Activated T-cell treated with anti-CD3 and anti-CD28 coated beads, Interleukin-2, amount 50 U/mL, for 4 hours (primary cell): ENCODE measurements at regions not wholly inside any gene's neighbourhood (a gene's known extent, or its start where the extent isn't known, plus 50 kb on each side); places are given as distances from the start of the nearest gene placed in this dataset.
A peak's percentile ranks its signal among the peaks of the same experiment; 100 is the strongest.
"Not testable (repeated sequence)": the region's sequence is repeated elsewhere in the genome, so short reads cannot be mapped to it uniquely, and the experiment has no call there.

Experiments used
- ATAC-seq, 2 donors: fragments of 200-7000 bp; cut with Tn5 transposase; one replicate each; pipeline ENCODE4 v1.10.0; 2021
- DNase-seq: peaks from one replicate; pipeline ENCODE4 v3.0.0-alpha.2; 2020
- H3K27me3 Mint-ChIP-seq: one replicate; pipeline ENCODE4 v1.8.0; 2021; ENCODE audit warnings: low read depth, mixed read lengths
- H3K36me3 Mint-ChIP-seq: one replicate; pipeline ENCODE4 v1.8.0; 2022; ENCODE audit warnings: mixed read lengths; ENCODE audit not compliant: insufficient read depth
- H3K4me1 Mint-ChIP-seq: one replicate; pipeline ENCODE4 v1.8.0; 2021; ENCODE audit warnings: low read depth, mixed read lengths
- H3K4me3 Mint-ChIP-seq: one replicate; pipeline ENCODE4 v1.8.0; 2021; ENCODE audit warnings: mild to moderate bottlenecking, moderate library complexity, mixed read lengths
- H3K9me3 Mint-ChIP-seq: one replicate; pipeline ENCODE4 v1.8.0; 2021; ENCODE audit warnings: mixed read lengths

- ATAC-seq (peak; percentile 82 to 89), DNase-seq (no peak)
- Mint-ChIP-seq H3K9me3 (no peaks in the 10 kb centered on the region), H3K4me3 (peak overlapping the region; percentile 33), H3K4me1 (peaks cover 9% of the 10 kb centered on the region), H3K27me3 (peaks cover 66% of the 10 kb centered on the region), H3K36me3 (no peaks in the 10 kb centered on the region)
Observed at GRCh38 chr6:28606424-28607391, 81.0 kb downstream of the GPX5 start.

- Mint-ChIP-seq H3K27me3 (peaks cover 67% of the 10 kb centered on the region), H3K4me3 (no peak overlapping the region), H3K9me3 (no peaks in the 10 kb centered on the region), H3K4me1 (peaks cover 9% of the 10 kb centered on the region), H3K36me3 (no peaks in the 10 kb centered on the region)
- ATAC-seq (no peak), DNase-seq (no peak)
Observed at GRCh38 chr6:28607990-28608389, 82.3 kb downstream of the GPX5 start.

- DNase-seq: no peak
- peaks cover 71% of the 10 kb centered on the region for H3K27me3 Mint-ChIP-seq
- H3K36me3 Mint-ChIP-seq: no peaks in the 10 kb centered on the region
- H3K4me1 Mint-ChIP-seq: peaks cover 9% of the 10 kb centered on the region
- no peaks in the 10 kb centered on the region for H3K9me3 Mint-ChIP-seq
- no peak for ATAC-seq
- no peak overlapping the region for H3K4me3 Mint-ChIP-seq
Observed at GRCh38 chr6:28609672-28610071, 84.0 kb downstream of the GPX5 start.

GRCh38 chr6:28615616-28615954 lies 89.9 kb downstream of the GPX5 start:
- no peaks in the 10 kb centered on the region for H3K36me3 Mint-ChIP-seq
- ATAC-seq (no peak), DNase-seq (no peak)
- H3K4me3 Mint-ChIP-seq: no peak overlapping the region
- peaks cover 62% of the 10 kb centered on the region for H3K27me3 Mint-ChIP-seq
- H3K9me3 Mint-ChIP-seq: peaks cover 4% of the 10 kb centered on the region
- no peaks in the 10 kb centered on the region for H3K4me1 Mint-ChIP-seq

GRCh38 chr6:28615955-28616747 lies 90.5 kb downstream of the GPX5 start:
- Mint-ChIP-seq H3K36me3 (no peaks in the 10 kb centered on the region), H3K4me3 (no peak overlapping the region), H3K4me1 (no peaks in the 10 kb centered on the region), H3K9me3 (peaks cover 4% of the 10 kb centered on the region), H3K27me3 (peaks cover 64% of the 10 kb centered on the region)
- no peak for ATAC-seq
- no peak for DNase-seq

- Mint-ChIP-seq H3K9me3 (peaks cover 7% of the 10 kb centered on the region), H3K27me3 (peaks cover 60% of the 10 kb centered on the region), H3K36me3 (no peaks in the 10 kb centered on the region), H3K4me3 (no peak overlapping the region), H3K4me1 (no peaks in the 10 kb centered on the region)
- no peak for ATAC-seq
- DNase-seq: no peak
Observed at GRCh38 chr6:28618898-28619555, 93.3 kb downstream of the GPX5 start.

GRCh38 chr6:28621268-28621667 lies 95.6 kb downstream of the GPX5 start:
- H3K27me3 Mint-ChIP-seq: peaks cover 41% of the 10 kb centered on the region
- H3K9me3 Mint-ChIP-seq, H3K4me3 Mint-ChIP-seq, ATAC-seq, H3K4me1 Mint-ChIP-seq, H3K36me3 Mint-ChIP-seq, DNase-seq: not testable (repeated sequence)

- not testable (repeated sequence) for H3K36me3 Mint-ChIP-seq, H3K4me1 Mint-ChIP-seq, ATAC-seq, H3K9me3 Mint-ChIP-seq, H3K4me3 Mint-ChIP-seq, DNase-seq
- peaks cover 31% of the 10 kb centered on the region for H3K27me3 Mint-ChIP-seq
Observed at GRCh38 chr6:28623242-28623641, 97.6 kb downstream of the GPX5 start.

- not testable (repeated sequence) for H3K36me3 Mint-ChIP-seq, H3K4me3 Mint-ChIP-seq, ATAC-seq, DNase-seq, H3K9me3 Mint-ChIP-seq, H3K4me1 Mint-ChIP-seq
- H3K27me3 Mint-ChIP-seq: peaks cover 20% of the 10 kb centered on the region
Observed at GRCh38 chr6:28626386-28626785, 100.7 kb downstream of the GPX5 start.

GRCh38 chr6:28632326-28632851 lies 106.7 kb downstream of the GPX5 start:
- ATAC-seq (no peak), DNase-seq (no peak)
- Mint-ChIP-seq H3K36me3 (no peaks in the 10 kb centered on the region), H3K4me1 (peaks cover 4% of the 10 kb centered on the region), H3K9me3 (no peaks in the 10 kb centered on the region), H3K27me3 (peaks cover 68% of the 10 kb centered on the region), H3K4me3 (no peak overlapping the region)

- no peak overlapping the region for H3K4me3 Mint-ChIP-seq
- no peak for DNase-seq
Observed at GRCh38 chr6:28633445-28634215, 107.9 kb downstream of the GPX5 start.

GRCh38 chr6:28634411-28634760 lies 108.7 kb downstream of the GPX5 start:
- H3K27me3 Mint-ChIP-seq: peaks cover 76% of the 10 kb centered on the region
- no peaks in the 10 kb centered on the region for H3K36me3 Mint-ChIP-seq
- H3K4me1 Mint-ChIP-seq: peaks cover 4% of the 10 kb centered on the region
- ATAC-seq: no peak
- DNase-seq: no peak
- no peaks in the 10 kb centered on the region for H3K9me3 Mint-ChIP-seq
- no peak overlapping the region for H3K4me3 Mint-ChIP-seq

More at GRCh38 chr6:28633445-28634215, 107.9 kb downstream of the GPX5 start:
- Mint-ChIP-seq H3K36me3 (no peaks in the 10 kb centered on the region), H3K9me3 (no peaks in the 10 kb centered on the region), H3K4me1 (peaks cover 4% of the 10 kb centered on the region), H3K27me3 (peaks cover 70% of the 10 kb centered on the region)
- no peak for ATAC-seq

GRCh38 chr6:28634761-28635546 lies 109.3 kb downstream of the GPX5 start:
- Mint-ChIP-seq H3K4me3 (no peak overlapping the region), H3K4me1 (peaks cover 4% of the 10 kb centered on the region)

More at GRCh38 chr6:28634761-28635546, 109.3 kb downstream of the GPX5 start:
- no peaks in the 10 kb centered on the region for H3K9me3 Mint-ChIP-seq
- DNase-seq: no peak
- no peak for ATAC-seq
- peaks cover 74% of the 10 kb centered on the region for H3K27me3 Mint-ChIP-seq
- H3K36me3 Mint-ChIP-seq: no peaks in the 10 kb centered on the region
